ENCODE measurements at regions not wholly inside any gene's neighbourhood (a gene's known extent, or its start where the extent isn't known, plus 50 kb on each side); places are given as distances from the start of the nearest gene placed in this dataset.
"Not testable (repeated sequence)": the region's sequence is repeated elsewhere in the genome, so short reads cannot be mapped to it uniquely, and the experiment has no call there.

GRCh38 chr4:26058537-26058936, 144.5 kb downstream of the SMIM20 start:
- H3K27ac ChIP-seq (ENCODE audit: low read depth, low read length), result no peak overlapping the region
- H3K36me3 ChIP-seq (ENCODE audit: insufficient read depth, low read length), result no peaks in the 10 kb centered on the region
- CTCF ChIA-PET, result interaction anchor here (1.1 to 1.4 kb wide), 2 partner anchors 71 to 267 kb away, joined by 3 to 4 read pairs; no protein-coding TSS in a partner anchor
- H3K27me3 ChIP-seq (ENCODE audit: insufficient read depth, low read length, poor library complexity, severe bottlenecking), result no peaks in the 10 kb centered on the region
- H3K9me3 ChIP-seq (ENCODE audit: low read length), result no peaks in the 10 kb centered on the region
- peaks cover 0 to 2% (median 0%) of the 10 kb centered on the region in 5 donors for H3K9me3 Mint-ChIP-seq
- no peaks in the 10 kb centered on the region for H3K4me1 ChIP-seq (ENCODE audit: insufficient read depth, low read length)
- no peaks in the 10 kb centered on the region for H3K36me3 Mint-ChIP-seq
- no peak overlapping the region for H3K4me3 ChIP-seq (ENCODE audit: low read length)
- POLR2A ChIA-PET, result no interaction called here
- H3K4me1 Mint-ChIP-seq, result peaks cover 0 to 5% (median 0%) of the 10 kb centered on the region in 3 donors
- H3K27me3 Mint-ChIP-seq, result peaks cover 2 to 4% of the 10 kb centered on the region in 2 donors
- H3K4me3 Mint-ChIP-seq, result no peak overlapping the region
- H3K27ac Mint-ChIP-seq, result no peak overlapping the region
- DNase-seq, result no peak

GRCh38 chr4:26059391-26060154, 145.6 kb downstream of the SMIM20 start:
- no peak overlapping the region for H3K4me3 Mint-ChIP-seq
- H3K27ac Mint-ChIP-seq, result peak overlapping the region in 1 of 8 donors; percentile 2
- peaks cover 0 to 2% (median 0%) of the 10 kb centered on the region in 5 donors for H3K9me3 Mint-ChIP-seq
- peaks cover 0 to 5% (median 0%) of the 10 kb centered on the region in 3 donors for H3K4me1 Mint-ChIP-seq
- Histone ChIP-seq H3K4me1 (ENCODE audit: insufficient read depth, low read length) (no peaks in the 10 kb centered on the region), H3K27me3 (ENCODE audit: insufficient read depth, low read length, poor library complexity, severe bottlenecking) (no peaks in the 10 kb centered on the region), H3K27ac (ENCODE audit: low read depth, low read length) (no peak overlapping the region), H3K4me3 (ENCODE audit: low read length) (no peak overlapping the region), H3K9me3 (ENCODE audit: low read length) (no peaks in the 10 kb centered on the region), H3K36me3 (ENCODE audit: insufficient read depth, low read length) (no peaks in the 10 kb centered on the region)
- no peak for DNase-seq
- H3K36me3 Mint-ChIP-seq, result no peaks in the 10 kb centered on the region
- ChIA-PET CTCF (interaction anchor here (1.1 to 1.4 kb wide), 2 partner anchors 72 to 266 kb away, joined by 3 to 4 read pairs; no protein-coding TSS in a partner anchor), POLR2A (no interaction called here)
- H3K27me3 Mint-ChIP-seq, result peaks cover 2 to 4% of the 10 kb centered on the region in 2 donors

- no peaks in the 10 kb centered on the region for H3K9me3 ChIP-seq (ENCODE audit: low read length)
- ChIA-PET POLR2A (no interaction called here), CTCF (no interaction called here)
- H3K4me1 ChIP-seq (ENCODE audit: insufficient read depth, low read length), result no peaks in the 10 kb centered on the region
- H3K4me3 ChIP-seq (ENCODE audit: low read length), result no peak overlapping the region
- no peak for DNase-seq
- H3K27ac ChIP-seq (ENCODE audit: low read depth, low read length), result no peak overlapping the region
- no peaks in the 10 kb centered on the region for H3K36me3 Mint-ChIP-seq
- no peak overlapping the region for H3K4me3 Mint-ChIP-seq
- peaks cover 0 to 2% (median 0%) of the 10 kb centered on the region in 5 donors for H3K9me3 Mint-ChIP-seq
- no peaks in the 10 kb centered on the region for H3K27me3 ChIP-seq (ENCODE audit: insufficient read depth, low read length, poor library complexity, severe bottlenecking)
- peaks cover 0 to 3% of the 10 kb centered on the region in 2 donors for H3K27me3 Mint-ChIP-seq
- H3K4me1 Mint-ChIP-seq, result peaks cover 0 to 5% (median 0%) of the 10 kb centered on the region in 3 donors
- H3K27ac Mint-ChIP-seq, result no peak overlapping the region
- H3K36me3 ChIP-seq (ENCODE audit: insufficient read depth, low read length), result no peaks in the 10 kb centered on the region
Measured at GRCh38 chr4:26060286-26060685, 146.3 kb downstream of the SMIM20 start.

- DNase-seq, result no peak
- POLR2A ChIA-PET, result no interaction called here
- H3K27ac Mint-ChIP-seq, result no peak overlapping the region
Measured at GRCh38 chr4:26061248-26061986, 147.4 kb downstream of the SMIM20 start.

GRCh38 chr4:26062215-26062614, 148.2 kb downstream of the SMIM20 start:
- no peaks in the 10 kb centered on the region for H3K9me3 ChIP-seq (ENCODE audit: low read length)
- H3K27me3 Mint-ChIP-seq, result peaks cover 2 to 4% of the 10 kb centered on the region in 2 donors
- ChIA-PET CTCF (interaction anchor here (0.8 kb wide), 1 partner anchor 266 kb away, joined by 4 read pairs; no protein-coding TSS in a partner anchor), POLR2A (no interaction called here)
- no peaks in the 10 kb centered on the region for H3K4me1 ChIP-seq (ENCODE audit: insufficient read depth, low read length)
- H3K27ac Mint-ChIP-seq, result peak overlapping the region in 2 of 8 donors; percentile 8 to 28
- H3K4me3 ChIP-seq (ENCODE audit: low read length), result no peak overlapping the region
- H3K27ac ChIP-seq (ENCODE audit: low read depth, low read length), result no peak overlapping the region
- no peak overlapping the region for H3K4me3 Mint-ChIP-seq
- no peaks in the 10 kb centered on the region for H3K36me3 Mint-ChIP-seq
- peaks cover 0 to 5% (median 0%) of the 10 kb centered on the region in 3 donors for H3K4me1 Mint-ChIP-seq
- H3K9me3 Mint-ChIP-seq, result peaks cover 0 to 2% (median 0%) of the 10 kb centered on the region in 5 donors
- H3K36me3 ChIP-seq (ENCODE audit: insufficient read depth, low read length), result no peaks in the 10 kb centered on the region
- H3K27me3 ChIP-seq (ENCODE audit: insufficient read depth, low read length, poor library complexity, severe bottlenecking), result no peaks in the 10 kb centered on the region
- no peak for DNase-seq

More at GRCh38 chr4:26061248-26061986, 147.4 kb downstream of the SMIM20 start:
- CTCF ChIA-PET, result interaction anchor here (0.8 kb wide), 1 partner anchor 267 kb away, joined by 4 read pairs; no protein-coding TSS in a partner anchor
- Mint-ChIP-seq H3K27me3 (peaks cover 0 to 6% of the 10 kb centered on the region in 2 donors), H3K9me3 (peaks cover 0 to 2% (median 0%) of the 10 kb centered on the region in 5 donors), H3K4me3 (no peak overlapping the region), H3K36me3 (no peaks in the 10 kb centered on the region), H3K4me1 (peaks cover 0 to 5% (median 0%) of the 10 kb centered on the region in 3 donors)
- no peaks in the 10 kb centered on the region for H3K27me3 ChIP-seq (ENCODE audit: insufficient read depth, low read length, poor library complexity, severe bottlenecking)
- H3K4me1 ChIP-seq (ENCODE audit: insufficient read depth, low read length), result no peaks in the 10 kb centered on the region
- H3K9me3 ChIP-seq (ENCODE audit: low read length), result no peaks in the 10 kb centered on the region
- no peak overlapping the region for H3K27ac ChIP-seq (ENCODE audit: low read depth, low read length)
- H3K36me3 ChIP-seq (ENCODE audit: insufficient read depth, low read length), result no peaks in the 10 kb centered on the region
- H3K4me3 ChIP-seq (ENCODE audit: low read length), result no peak overlapping the region

- H3K36me3 ChIP-seq (ENCODE audit: insufficient read depth, low read length); H3K27me3 ChIP-seq (ENCODE audit: insufficient read depth, low read length, poor library complexity, severe bottlenecking); H3K4me1 Mint-ChIP-seq; H3K36me3 Mint-ChIP-seq; H3K4me3 Mint-ChIP-seq; H3K4me1 ChIP-seq (ENCODE audit: insufficient read depth, low read length); POLR2A ChIA-PET; DNase-seq; H3K27me3 Mint-ChIP-seq; CTCF ChIA-PET; H3K4me3 ChIP-seq (ENCODE audit: low read length); H3K27ac Mint-ChIP-seq; H3K27ac ChIP-seq (ENCODE audit: low read depth, low read length); H3K9me3 ChIP-seq (ENCODE audit: low read length); H3K9me3 Mint-ChIP-seq: not testable (repeated sequence)
Measured at GRCh38 chr4:26064009-26064408, 150.0 kb downstream of the SMIM20 start.

- Histone ChIP-seq H3K4me1 (ENCODE audit: insufficient read depth, low read length) (no peaks in the 10 kb centered on the region), H3K9me3 (ENCODE audit: low read length) (no peaks in the 10 kb centered on the region), H3K36me3 (ENCODE audit: insufficient read depth, low read length) (no peaks in the 10 kb centered on the region), H3K27me3 (ENCODE audit: insufficient read depth, low read length, poor library complexity, severe bottlenecking) (no peaks in the 10 kb centered on the region), H3K4me3 (ENCODE audit: low read length) (no peak overlapping the region), H3K27ac (ENCODE audit: low read depth, low read length) (no peak overlapping the region)
- Mint-ChIP-seq H3K36me3 (no peaks in the 10 kb centered on the region), H3K27ac (no peak overlapping the region), H3K27me3 (peaks cover 3 to 4% of the 10 kb centered on the region in 2 donors), H3K4me1 (no peaks in the 10 kb centered on the region), H3K4me3 (no peak overlapping the region), H3K9me3 (no peaks in the 10 kb centered on the region)
- POLR2A ChIA-PET, result no interaction called here
- DNase-seq, result no peak
- CTCF ChIA-PET, result interaction anchor here (1.1 kb wide), 1 partner anchor 347 kb away, joined by 3 read pairs; no protein-coding TSS in a partner anchor
Measured at GRCh38 chr4:26065833-26066232, 151.8 kb downstream of the SMIM20 start.

GRCh38 chr4:26067035-26067434, 153.0 kb downstream of the SMIM20 start:
- H3K4me3 Mint-ChIP-seq, result no peak overlapping the region
- H3K9me3 ChIP-seq (ENCODE audit: low read length), result no peaks in the 10 kb centered on the region
- no peaks in the 10 kb centered on the region for H3K9me3 Mint-ChIP-seq
- H3K4me1 ChIP-seq (ENCODE audit: insufficient read depth, low read length), result no peaks in the 10 kb centered on the region
- CTCF ChIA-PET, result interaction anchor here (0.6 to 1.7 kb wide), 4 partner anchors 16 to 343 kb away, joined by 3 to 5 read pairs (median 4); no protein-coding TSS in a partner anchor
- no peak overlapping the region for H3K27ac Mint-ChIP-seq
- no peaks in the 10 kb centered on the region for H3K36me3 Mint-ChIP-seq
- H3K27ac ChIP-seq (ENCODE audit: low read depth, low read length), result no peak overlapping the region
- no peaks in the 10 kb centered on the region for H3K36me3 ChIP-seq (ENCODE audit: insufficient read depth, low read length)
- no peaks in the 10 kb centered on the region for H3K4me1 Mint-ChIP-seq
- no peak for DNase-seq
- no peak overlapping the region for H3K4me3 ChIP-seq (ENCODE audit: low read length)
- POLR2A ChIA-PET, result no interaction called here
- no peaks in the 10 kb centered on the region for H3K27me3 ChIP-seq (ENCODE audit: insufficient read depth, low read length, poor library complexity, severe bottlenecking)
- peaks cover 3 to 4% of the 10 kb centered on the region in 2 donors for H3K27me3 Mint-ChIP-seq
